CD4-positive, alpha-beta T cell (primary cell): ENCODE measurements at regions not wholly inside any gene's neighbourhood (a gene's known extent, or its start where the extent isn't known, plus 50 kb on each side); places are given as distances from the start of the nearest gene placed in this dataset.

Experiments
- ATAC-seq: fragments of 200-7000 bp; cut with Tn5 transposase; one replicate; pipeline ENCODE4 v1.10.0; 2022; ENCODE audit warnings: mild to moderate bottlenecking; ENCODE audit not compliant: poor library complexity
- CTCF ChIA-PET: fragments of 350-600 bp; sonication (Branson Sonifier 250); formaldehyde crosslinking; loops from one replicate; lab custom pipeline; 2021; ENCODE audit warnings: antibody characterized with exemption, inconsistent platforms; lab: Charles Lee
- POLR2A ChIA-PET: fragments of 350-600 bp; sonication (Branson Sonifier 250); formaldehyde crosslinking; loops from one replicate; lab custom pipeline; 2021; ENCODE audit warnings: antibody characterized with exemption, inconsistent platforms; lab: Charles Lee
- DNase-seq, 14 experiments: peaks; one replicate each; pipeline ENCODE4 v3.0.0-alpha.2; 2013 to 2020; ENCODE audit warnings: mixed read lengths in 2 of 14
- H3K27ac ChIP-seq, 2 donors: one replicate each; pipeline versions ENCODE4 v1.5.1 to v1.7.0; 2013; ENCODE audit warnings: low read length in 2 of 2, low read depth in 1 of 2, mild to moderate bottlenecking in 1 of 2
- H3K27me3 ChIP-seq, 2 experiments: 1 replicate in 1 of 2; 2 replicates in 1 of 2; pipeline versions ENCODE4 v1.6.1 to v1.7.0; 2013; ENCODE audit warnings: low read length in 2 of 2, control low read depth in 1 of 2, mild to moderate bottlenecking in 1 of 2, moderate library complexity in 1 of 2; ENCODE audit not compliant: insufficient read depth in 2 of 2, control insufficient read depth in 1 of 2
- H3K36me3 ChIP-seq: one replicate; pipeline ENCODE4 v1.6.1; 2013; ENCODE audit warnings: low read length, control low read depth; ENCODE audit not compliant: insufficient read depth
- H3K4me1 ChIP-seq: one replicate; pipeline ENCODE4 v1.6.1; 2013; ENCODE audit warnings: low read length, control low read depth; ENCODE audit not compliant: insufficient read depth
- H3K4me3 ChIP-seq: one replicate; pipeline ENCODE4 v1.5.1; 2013; ENCODE audit warnings: mild to moderate bottlenecking, low read length, moderate library complexity
- H3K9me3 ChIP-seq, 2 experiments: 1 replicate in 1 of 2; 2 replicates in 1 of 2; pipeline versions ENCODE4 v1.6.1 to v1.7.0; 2013; ENCODE audit warnings: low read length in 2 of 2, mild to moderate bottlenecking in 2 of 2, control low read depth in 1 of 2, moderate library complexity in 1 of 2; ENCODE audit not compliant: control insufficient read depth in 1 of 2, insufficient read depth in 1 of 2
- H3K27ac Mint-ChIP-seq: one replicate; pipeline ENCODE4 v1.8.0; 2020; ENCODE audit warnings: mixed read lengths
- H3K27me3 Mint-ChIP-seq: one replicate; pipeline ENCODE4 v1.8.0; 2021; ENCODE audit warnings: mixed read lengths
- H3K36me3 Mint-ChIP-seq: one replicate; pipeline ENCODE4 v1.8.0; 2021; ENCODE audit warnings: low read depth, mixed read lengths
- H3K4me1 Mint-ChIP-seq: one replicate; pipeline ENCODE4 v1.8.0; 2021; ENCODE audit warnings: low read depth, mixed read lengths
- H3K4me3 Mint-ChIP-seq: one replicate; pipeline ENCODE4 v1.8.0; 2020; ENCODE audit warnings: mild to moderate bottlenecking, mixed read lengths
- H3K9me3 Mint-ChIP-seq: one replicate; pipeline ENCODE4 v1.8.0; 2020; ENCODE audit warnings: mixed read lengths
- CTCF ChIP-seq: fragments of 200-600 bp; IDR thresholded peaks from one replicate; pipeline ENCODE4 v1.8.0; 2022; ENCODE audit warnings: antibody characterized with exemption, mild to moderate bottlenecking
- intact Hi-C, 2 experiments: fragments of 100-400 bp; cut with DNase I in 1 of 2; cut with micrococcal nuclease in 1 of 2; formaldehyde crosslinking; loops; one replicate each; pipeline versions ENCODE4 v1.15.1 to v1.9.0; 2023 to 2025; cut with DNase I, micrococcal nuclease

- Histone ChIP-seq H3K9me3 (no peaks in the 10 kb centered on the region), H3K4me3 (no peak overlapping the region), H3K27ac (no peak overlapping the region), H3K4me1 (no peaks in the 10 kb centered on the region), H3K27me3 (no peaks in the 10 kb centered on the region), H3K36me3 (no peaks in the 10 kb centered on the region)
- H3K4me3 Mint-ChIP-seq, result no peak overlapping the region
- ATAC-seq (no peak), DNase-seq (no peak)
- no peak overlapping the region for H3K27ac Mint-ChIP-seq
- H3K9me3 Mint-ChIP-seq, result no peaks in the 10 kb centered on the region
- ChIA-PET POLR2A (no interaction called here), CTCF (no interaction called here)
- intact Hi-C loops, result no loop called here
- no peaks in the 10 kb centered on the region for H3K36me3 Mint-ChIP-seq
- no peaks in the 10 kb centered on the region for H3K4me1 Mint-ChIP-seq
- no peak for TF ChIP-seq CTCF
- H3K27me3 Mint-ChIP-seq, result peaks cover 6% of the 10 kb centered on the region
Observed at GRCh38 chr15:81957698-81958097, 88.1 kb downstream of the MEX3B start.

GRCh38 chr15:81955382-81956062 lies 90.3 kb downstream of the MEX3B start:
- Histone ChIP-seq H3K4me3 (no peak overlapping the region), H3K9me3 (no peaks in the 10 kb centered on the region), H3K27ac (no peak overlapping the region), H3K4me1 (no peaks in the 10 kb centered on the region), H3K36me3 (no peaks in the 10 kb centered on the region), H3K27me3 (no peaks in the 10 kb centered on the region)
- H3K27ac Mint-ChIP-seq, result no peak overlapping the region
- TF ChIP-seq CTCF, result no peak
- H3K36me3 Mint-ChIP-seq, result no peaks in the 10 kb centered on the region
- ChIA-PET POLR2A (no interaction called here), CTCF (no interaction called here)
- intact Hi-C loops, result no loop called here
- no peak overlapping the region for H3K4me3 Mint-ChIP-seq
- peaks cover 4% of the 10 kb centered on the region for H3K27me3 Mint-ChIP-seq
- ATAC-seq (no peak), DNase-seq (no peak)
- H3K9me3 Mint-ChIP-seq, result no peaks in the 10 kb centered on the region
- H3K4me1 Mint-ChIP-seq, result no peaks in the 10 kb centered on the region

- H3K4me3 ChIP-seq, result no peak overlapping the region
- Mint-ChIP-seq H3K4me1 (no peaks in the 10 kb centered on the region), H3K36me3 (no peaks in the 10 kb centered on the region), H3K9me3 (no peaks in the 10 kb centered on the region), H3K27me3 (peaks cover 4% of the 10 kb centered on the region), H3K27ac (no peak overlapping the region), H3K4me3 (no peak overlapping the region)
- no peak for TF ChIP-seq CTCF
- no peaks in the 10 kb centered on the region for H3K9me3 ChIP-seq
- no peaks in the 10 kb centered on the region for H3K27me3 ChIP-seq
- H3K36me3 ChIP-seq, result no peaks in the 10 kb centered on the region
- DNase-seq (no peak), ATAC-seq (no peak)
- CTCF ChIA-PET, result no interaction called here
- no peak overlapping the region for H3K27ac ChIP-seq
- no peaks in the 10 kb centered on the region for H3K4me1 ChIP-seq
- intact Hi-C loops, result no loop called here
- POLR2A ChIA-PET, result no interaction called here
Observed at GRCh38 chr15:81954158-81954783, 91.5 kb downstream of the MEX3B start.
